SK-N-MC (cell line): ENCODE measurements at regions not wholly inside any gene's neighbourhood (a gene's known extent, or its start where the extent isn't known, plus 50 kb on each side); places are given as distances from the start of the nearest gene placed in this dataset.

ENCODE experiments used
- EZH2 ChIP-seq: fragments of 200-600 bp; sonication (generic); IDR thresholded peaks from one replicate; pipeline ENCODE4 v1.6.1; 2017; ENCODE audit warnings: antibody characterized with exemption
- FOXP2 ChIP-seq: optimal IDR thresholded peaks from 2 replicates; pipeline ENCODE3; 2011; ENCODE audit warnings: mild to moderate bottlenecking, moderate library complexity; ENCODE audit not compliant: insufficient read depth; ENCODE audit errors: extremely low read length, control extremely low read depth
- POLR2AphosphoS5 ChIP-seq: IDR thresholded peaks from 2 replicates; pipeline ENCODE4 v1.6.1; 2012; ENCODE audit warnings: mild to moderate bottlenecking, low read depth, low read length, borderline replicate concordance

DNA sequence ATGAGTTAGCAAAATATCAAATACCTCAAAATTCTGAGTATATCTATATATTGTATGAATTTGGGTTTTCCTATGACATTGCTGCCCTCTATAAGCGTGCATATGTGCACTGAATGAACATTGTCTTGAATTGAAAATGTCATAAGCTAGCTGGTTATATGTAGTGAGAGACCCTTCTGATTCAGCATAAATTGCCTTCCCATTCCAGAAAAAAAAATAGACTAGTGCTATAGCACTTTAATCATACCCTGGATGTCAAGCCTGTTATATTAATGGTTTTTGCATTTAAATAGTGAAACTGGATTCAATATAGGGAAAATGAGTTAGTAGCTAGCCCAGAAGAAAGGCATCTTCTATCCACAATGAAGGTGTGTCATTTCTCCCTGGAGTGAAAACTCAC is 265.1 kb downstream of the TUSC7 start:
- no peak for TF ChIP-seq POLR2AphosphoS5
- no peak for TF ChIP-seq EZH2
- TF ChIP-seq FOXP2: no peak
